BJ (cell line): ENCODE measurements at regions not wholly inside any gene's neighbourhood (a gene's known extent, or its start where the extent isn't known, plus 50 kb on each side); places are given as distances from the start of the nearest gene placed in this dataset.

ENCODE experiments used
- CTCF ChIA-PET: fragments of 350-600 bp; formaldehyde crosslinking; extraction: SDS; loops from one replicate; lab custom pipeline; 2021; ENCODE audit warnings: antibody characterized with exemption, inconsistent platforms; lab: Yijun Ruan, JAX
- POLR2A ChIA-PET: fragments of 300-600 bp; sonication (Branson Sonifier 250); formaldehyde crosslinking; extraction: SDS; loops from one replicate; lab custom pipeline; 2021; ENCODE audit warnings: antibody characterized with exemption; lab: Charles Lee
- DNase-seq: peaks from one replicate; pipeline ENCODE4 v3.0.0-alpha.2; 2011; ENCODE audit warnings: low read depth
- H3K27me3 ChIP-seq: 2 replicates; pipeline ENCODE4 v1.6.0; 2011; ENCODE audit warnings: low read length; ENCODE audit not compliant: control insufficient read depth, insufficient read depth
- H3K36me3 ChIP-seq: 2 replicates; pipeline ENCODE4 v1.5.1; 2011; ENCODE audit warnings: low read length; ENCODE audit not compliant: control insufficient read depth, insufficient read depth
- H3K4me3 ChIP-seq: 2 replicates; pipeline ENCODE4 v1.5.1; 2011; ENCODE audit warnings: low read depth, mild to moderate bottlenecking, control low read depth, low read length
- CTCF ChIP-seq: IDR thresholded peaks from 2 replicates; pipeline ENCODE4 v1.5.1; 2011; ENCODE audit warnings: low read depth, mild to moderate bottlenecking, control low read depth, inconsistent platforms, low read length, moderate library complexity; ENCODE audit not compliant: insufficient read depth

- H3K4me3 ChIP-seq: no peak overlapping the region
- POLR2A ChIA-PET: no interaction called here
- TF ChIP-seq CTCF: no peak
- DNase-seq: no peak
- 0 out of 2 replicates have a peak, but pooled peaks cover 1% of the 10 kb centered on the region for H3K27me3 ChIP-seq
- H3K36me3 ChIP-seq: no peaks in the 10 kb centered on the region
- CTCF ChIA-PET: no interaction called here
Observed at GRCh38 chr3:194906229-194906629, 220.5 kb downstream of the FAM43A start.

- H3K4me3 ChIP-seq: no peak overlapping the region
- no peaks in the 10 kb centered on the region for H3K36me3 ChIP-seq
- no peak for DNase-seq
- ChIA-PET CTCF (interaction anchor here (0.7 kb wide), 1 partner anchor 53 kb away, joined by 3 read pairs; no protein-coding TSS in a partner anchor), POLR2A (no interaction called here)
- TF ChIP-seq CTCF: no peak
- H3K27me3 ChIP-seq: 0 out of 2 replicates have a peak, but pooled peaks cover 1% of the 10 kb centered on the region
Observed at GRCh38 chr3:194906970-194907629, 221.4 kb downstream of the FAM43A start.

GRCh38 chr3:194907811-194908210 lies 222.1 kb downstream of the FAM43A start:
- ChIA-PET CTCF (no interaction called here), POLR2A (no interaction called here)
- no peak for DNase-seq
- no peak overlapping the region for H3K4me3 ChIP-seq
- no peaks in the 10 kb centered on the region; the same call in 1 of the 2 replicates for H3K27me3 ChIP-seq
- no peaks in the 10 kb centered on the region for H3K36me3 ChIP-seq
- no peak for TF ChIP-seq CTCF

- no peaks in the 10 kb centered on the region; the same call in 1 of the 2 replicates for H3K27me3 ChIP-seq
- TF ChIP-seq CTCF: no peak
- no peak overlapping the region for H3K4me3 ChIP-seq
- ChIA-PET CTCF (no interaction called here), POLR2A (no interaction called here)
- no peak for DNase-seq
- no peaks in the 10 kb centered on the region for H3K36me3 ChIP-seq
Observed at GRCh38 chr3:194908496-194908895, 222.8 kb downstream of the FAM43A start.

- H3K4me3 ChIP-seq: no peak overlapping the region
- H3K27me3 ChIP-seq: no peaks in the 10 kb centered on the region; the same call in 1 of the 2 replicates
- TF ChIP-seq CTCF: no peak
- DNase-seq: no peak
- ChIA-PET POLR2A (no interaction called here), CTCF (no interaction called here)
- no peaks in the 10 kb centered on the region for H3K36me3 ChIP-seq
Observed at GRCh38 chr3:194908972-194909371, 223.3 kb downstream of the FAM43A start.
